OCI-LY1 (cell line): ENCODE measurements at regions not wholly inside any gene's neighbourhood (a gene's known extent, or its start where the extent isn't known, plus 50 kb on each side); places are given as distances from the start of the nearest gene placed in this dataset.

Source experiments
- H2AFZ ChIP-seq: fragments of 200-600 bp; sonication (generic), shearing (Covaris generic); 2 replicates; pipeline ENCODE4 v1.6.0; 2014; ENCODE audit warnings: antibody characterized with exemption, mild to moderate bottlenecking, low read length
- H3F3A ChIP-seq: fragments of 200-600 bp; sonication (generic), shearing (Covaris generic); 2 replicates; pipeline ENCODE4 v1.6.0; 2014; ENCODE audit warnings: mild to moderate bottlenecking, antibody characterized with exemption, low read length, moderate library complexity; ENCODE audit not compliant: insufficient read depth
- H3K27ac ChIP-seq: fragments of 200-600 bp; sonication (generic); 2 replicates; pipeline ENCODE4 v1.5.1; 2014; ENCODE audit warnings: low read length, mixed run types, mild to moderate bottlenecking, low read depth; ENCODE audit not compliant: poor library complexity, severe bottlenecking
- H3K27me3 ChIP-seq: fragments of 200-600 bp; sonication (generic); 2 replicates; pipeline ENCODE4 v1.6.0; 2014; ENCODE audit warnings: antibody characterized with exemption, mild to moderate bottlenecking, low read length, moderate library complexity; ENCODE audit not compliant: insufficient read depth
- H3K36me3 ChIP-seq: fragments of 200-600 bp; sonication (generic); 2 replicates; pipeline ENCODE4 v1.6.1; 2014; ENCODE audit warnings: mild to moderate bottlenecking, antibody characterized with exemption, low read length, moderate library complexity, mixed read lengths; ENCODE audit not compliant: insufficient read depth
- H3K4me1 ChIP-seq: fragments of 200-600 bp; sonication (generic); 2 replicates; pipeline ENCODE4 v1.5.1; 2014; ENCODE audit warnings: mild to moderate bottlenecking, low read length, moderate library complexity; ENCODE audit not compliant: insufficient read depth, severe bottlenecking
- H3K4me2 ChIP-seq: fragments of 200-600 bp; sonication (generic), shearing (Covaris generic); 2 replicates; pipeline ENCODE4 v1.6.1; 2014; ENCODE audit warnings: low read length
- H3K4me3 ChIP-seq: fragments of 200-600 bp; sonication (generic); 2 replicates; pipeline ENCODE4 v1.5.1; 2014; ENCODE audit warnings: low read length, low read depth, mild to moderate bottlenecking, mixed read lengths; ENCODE audit not compliant: poor library complexity, severe bottlenecking
- H3K79me2 ChIP-seq: fragments of 200-600 bp; shearing (Covaris generic); 2 replicates; pipeline ENCODE4 v1.6.1; 2016; ENCODE audit warnings: mixed run types, low read length, mixed read lengths; ENCODE audit not compliant: insufficient read depth
- H3K9ac ChIP-seq: fragments of 200-600 bp; sonication (generic), shearing (Covaris generic); 2 replicates; pipeline ENCODE4 v1.6.1; 2014; ENCODE audit warnings: mild to moderate bottlenecking, low read length, mixed read lengths
- H3K9me2 ChIP-seq: fragments of 200-600 bp; sonication (generic), shearing (Covaris generic); 2 replicates; pipeline ENCODE4 v1.6.1; 2014; ENCODE audit warnings: low read depth, mild to moderate bottlenecking, low read length, mixed read lengths
- H3K9me3 ChIP-seq: fragments of 200-600 bp; shearing (Covaris generic); 2 replicates; pipeline ENCODE4 v1.6.1; 2014; ENCODE audit warnings: low read length, mixed read lengths
- H4K20me1 ChIP-seq: fragments of 200-600 bp; sonication (generic), shearing (Covaris generic); 2 replicates; pipeline ENCODE4 v1.6.0; 2016; ENCODE audit warnings: mild to moderate bottlenecking, low read length; ENCODE audit not compliant: insufficient read depth
- CTCF ChIP-seq: fragments of 200-600 bp; sonication (generic), shearing (Covaris generic); IDR thresholded peaks from 2 replicates; pipeline ENCODE4 v1.5.1; 2017; ENCODE audit warnings: mild to moderate bottlenecking, antibody characterized with exemption, low read length, moderate library complexity, mixed read lengths
- EZH2 ChIP-seq: fragments of 200-600 bp; sonication (generic), shearing (Covaris generic); IDR thresholded peaks from 2 replicates; pipeline ENCODE4 v1.8.0; 2017; ENCODE audit warnings: borderline replicate concordance, mixed run types, mild to moderate bottlenecking, antibody characterized with exemption, low read length, moderate library complexity, mixed read lengths

- H3K9ac ChIP-seq, result no peak overlapping the region
- no peaks in the 10 kb centered on the region for H3K9me3 ChIP-seq
- H3K36me3 ChIP-seq, result no peaks in the 10 kb centered on the region
- H3K4me1 ChIP-seq, result no peaks in the 10 kb centered on the region
- H3K4me2 ChIP-seq, result no peak overlapping the region
- no peak overlapping the region for H3K4me3 ChIP-seq
- no peaks in the 10 kb centered on the region for H3K9me2 ChIP-seq
- H3K79me2 ChIP-seq, result no peaks in the 10 kb centered on the region
- no peak overlapping the region for H3K27ac ChIP-seq
- no peaks in the 10 kb centered on the region for H4K20me1 ChIP-seq
- H3K27me3 ChIP-seq, result no peaks in the 10 kb centered on the region
- no peak for TF ChIP-seq EZH2
- TF ChIP-seq CTCF, result no peak
- H2AFZ ChIP-seq, result no peak overlapping the region
- H3F3A ChIP-seq, result no peaks in the 10 kb centered on the region
These were observed 475.6 kb upstream of the VRK2 start for GRCh38 chr2:57570961-57571360.

GRCh38 chr2:57575700-57576268 is 470.8 kb upstream of the VRK2 start:
- Histone ChIP-seq H3F3A (no peaks in the 10 kb centered on the region), H3K4me1 (no peaks in the 10 kb centered on the region), H3K9me3 (no peaks in the 10 kb centered on the region), H3K79me2 (no peaks in the 10 kb centered on the region), H4K20me1 (no peaks in the 10 kb centered on the region), H3K4me3 (no peak overlapping the region), H3K27me3 (no peaks in the 10 kb centered on the region), H3K9me2 (no peaks in the 10 kb centered on the region), H3K27ac (no peak overlapping the region), H3K9ac (no peak overlapping the region), H3K36me3 (no peaks in the 10 kb centered on the region), H2AFZ (no peak overlapping the region), H3K4me2 (no peak overlapping the region)
- no peak for TF ChIP-seq EZH2
- no peak for TF ChIP-seq CTCF

- Histone ChIP-seq H2AFZ (no peak overlapping the region), H3K9ac (no peak overlapping the region), H4K20me1 (no peaks in the 10 kb centered on the region), H3K36me3 (no peaks in the 10 kb centered on the region), H3K4me3 (no peak overlapping the region), H3K4me1 (no peaks in the 10 kb centered on the region), H3K79me2 (no peaks in the 10 kb centered on the region), H3K27ac (no peak overlapping the region), H3F3A (no peaks in the 10 kb centered on the region), H3K9me2 (no peaks in the 10 kb centered on the region), H3K27me3 (no peaks in the 10 kb centered on the region), H3K4me2 (no peak overlapping the region), H3K9me3 (no peaks in the 10 kb centered on the region)
- no peak for TF ChIP-seq EZH2
- no peak for TF ChIP-seq CTCF
These were observed 469.6 kb upstream of the VRK2 start for GRCh38 chr2:57576983-57577382.
